ENCODE measurements at regions not wholly inside any gene's neighbourhood (a gene's known extent, or its start where the extent isn't known, plus 50 kb on each side); places are given as distances from the start of the nearest gene placed in this dataset.
A peak's percentile ranks its signal among the peaks of the same experiment; 100 is the strongest.
"Not testable (repeated sequence)": the region's sequence is repeated elsewhere in the genome, so short reads cannot be mapped to it uniquely, and the experiment has no call there.

GRCh38 chr1:178020968-178021640 is 51.2 kb upstream of the SEC16B start:
- DNase-seq, result no peak

DNA sequence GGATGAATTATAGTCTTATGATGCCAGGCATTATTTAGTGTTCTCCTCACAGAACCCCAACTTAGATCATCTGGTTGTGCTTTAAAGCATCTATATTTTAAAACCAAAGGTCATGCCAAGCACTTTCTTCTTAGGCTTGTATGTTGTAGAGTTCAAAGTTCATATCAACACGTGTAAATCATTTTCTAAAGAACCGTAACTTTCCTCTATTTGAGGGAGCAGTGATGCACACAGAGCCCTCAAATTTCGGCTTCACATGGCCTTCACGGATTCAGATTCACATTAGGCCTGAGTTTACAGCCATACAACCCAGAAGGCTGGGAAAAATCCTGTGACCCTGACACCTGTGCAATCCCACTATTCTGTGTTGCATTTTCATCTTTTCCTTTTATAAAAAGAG is 52.1 kb upstream of the SEC16B start:
- no peak for DNase-seq

DNA sequence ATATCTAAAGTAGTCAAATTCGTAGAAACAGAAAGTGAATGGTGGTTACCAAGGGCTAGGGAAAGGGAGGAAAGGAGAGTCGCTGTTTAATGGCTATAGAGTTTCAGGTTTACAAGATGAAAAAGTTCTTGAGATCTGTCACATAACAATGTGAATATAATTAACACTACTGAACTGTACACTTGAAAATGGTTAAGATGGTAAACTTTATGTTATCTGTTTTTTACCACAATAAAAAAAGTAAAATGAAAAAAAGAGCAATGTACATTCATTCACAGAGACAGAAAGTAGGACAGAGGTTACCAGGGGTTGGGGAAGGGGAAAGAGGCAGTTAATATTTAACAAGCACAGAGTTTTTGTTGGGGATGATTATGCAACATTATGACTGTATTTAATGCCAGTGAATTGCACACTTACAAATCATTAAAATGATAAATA is 53.3 kb upstream of the SEC16B start:
- DNase-seq, result no peak

- DNase-seq, result no peak
Observed at GRCh38 chr1:178024504-178024903, 54.6 kb upstream of the SEC16B start.

DNA sequence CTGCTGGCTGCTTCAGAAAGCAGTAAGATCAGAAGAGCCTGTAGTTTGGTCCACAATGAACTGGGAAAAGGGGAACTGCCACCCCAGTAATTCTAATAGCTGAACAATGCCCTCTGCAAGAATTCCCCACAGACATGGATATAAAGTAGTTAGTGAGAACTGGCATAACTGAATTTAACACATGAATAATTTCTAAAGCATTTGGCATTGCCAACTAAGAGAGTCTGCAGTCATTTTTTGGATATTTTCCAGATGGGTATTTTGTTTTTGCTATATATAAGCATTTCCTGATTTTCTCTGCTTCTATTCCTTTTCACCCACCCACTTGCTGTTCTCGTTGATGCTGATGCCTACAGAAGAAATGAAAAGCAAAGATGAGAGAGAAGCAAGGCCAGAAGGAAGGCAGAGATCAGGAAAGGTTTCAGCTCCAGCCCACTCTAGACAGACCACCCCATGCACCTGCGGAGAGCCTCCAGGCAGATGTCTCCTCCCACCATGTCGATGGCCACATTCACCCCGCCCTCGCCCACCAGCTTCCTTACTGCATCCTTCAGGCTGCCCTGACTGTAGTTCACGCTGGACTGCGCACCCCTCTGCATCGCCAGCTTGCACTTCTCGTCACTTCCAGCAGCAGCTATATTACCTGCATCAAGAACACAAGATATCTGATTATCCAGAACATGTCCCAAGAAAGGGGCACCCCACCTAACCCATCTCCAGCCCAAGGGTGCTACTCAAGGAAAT is 55.9 kb upstream of the SEC16B start:
- no peak for DNase-seq

DNA sequence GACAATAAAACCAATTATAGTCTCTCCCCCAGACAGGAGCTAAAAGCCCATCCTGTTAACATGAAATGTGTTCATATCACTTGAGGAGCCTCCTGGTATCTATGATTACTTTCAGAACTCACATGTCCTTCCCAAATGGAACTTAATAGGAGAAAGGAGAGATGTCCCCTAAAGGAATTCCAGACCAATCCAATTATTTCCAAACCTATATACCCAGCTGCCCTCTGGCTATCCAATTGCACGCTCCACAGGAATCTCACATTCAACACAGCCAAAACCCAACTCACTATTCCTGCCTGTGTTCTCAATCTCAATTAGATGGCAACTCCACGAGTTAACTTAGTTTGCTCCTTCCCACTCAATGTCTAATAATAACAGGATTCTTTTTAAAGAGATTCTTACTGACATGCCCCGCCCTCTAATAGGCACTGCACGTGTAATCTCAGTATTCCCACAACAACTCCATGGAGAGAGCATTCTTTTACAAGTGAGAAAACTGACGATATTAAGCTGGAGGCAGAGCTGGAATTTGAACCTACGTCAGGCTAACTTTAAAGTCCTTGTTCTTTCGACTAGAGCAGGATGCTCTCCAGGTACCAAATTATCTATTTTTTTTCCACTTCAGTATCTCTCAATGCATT is 59.1 kb upstream of the SEC16B start:
- no peak for DNase-seq

DNA sequence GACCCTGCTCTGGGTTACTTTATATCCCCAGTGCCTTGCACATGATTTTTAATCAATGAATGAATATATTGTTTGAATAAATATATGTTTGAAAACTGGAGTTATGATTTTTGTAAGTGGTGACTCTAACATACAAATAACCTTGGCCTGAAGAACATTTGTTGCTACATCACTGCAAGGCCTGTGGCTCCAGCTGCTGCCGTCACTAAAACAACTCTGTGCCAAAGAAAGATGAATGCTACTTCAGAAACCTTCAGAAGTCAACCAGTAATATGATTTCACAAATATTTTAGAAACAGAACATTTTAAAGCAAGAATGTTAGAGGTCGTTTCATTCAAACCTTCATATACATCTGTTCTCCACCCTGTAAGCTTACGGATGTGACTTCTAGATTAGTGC is 60.6 kb upstream of the SEC16B start:
- no peak for DNase-seq

GRCh38 chr1:178031856-178032320 is 62.0 kb upstream of the RASAL2 start:
- peak; percentile 31 to 52 for DNase-seq

GRCh38 chr1:178033019-178033418 is 60.9 kb upstream of the RASAL2 start:
- DNase-seq, result no peak

DNA sequence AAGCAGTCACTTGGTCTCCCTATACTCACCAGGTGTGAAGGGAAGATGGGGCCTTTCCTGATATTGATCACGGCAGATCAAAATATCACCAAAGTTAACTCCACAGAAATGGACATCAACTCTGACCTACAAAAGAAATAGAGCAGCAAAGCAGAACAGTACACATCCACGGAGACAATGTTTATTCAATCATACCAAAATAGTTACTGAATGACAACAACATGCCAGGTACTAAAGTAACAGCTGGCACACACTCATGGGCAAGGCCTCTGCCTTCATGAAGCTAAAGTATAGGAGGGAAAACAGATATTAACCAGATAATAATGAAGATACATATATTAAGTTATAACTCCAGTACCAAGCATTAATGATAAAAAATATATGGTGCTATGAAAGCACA is 59.2 kb upstream of the RASAL2 start:
- no peak for DNase-seq

- no peak for DNase-seq
Observed at GRCh38 chr1:178036090-178036489, 57.8 kb upstream of the RASAL2 start.

DNA sequence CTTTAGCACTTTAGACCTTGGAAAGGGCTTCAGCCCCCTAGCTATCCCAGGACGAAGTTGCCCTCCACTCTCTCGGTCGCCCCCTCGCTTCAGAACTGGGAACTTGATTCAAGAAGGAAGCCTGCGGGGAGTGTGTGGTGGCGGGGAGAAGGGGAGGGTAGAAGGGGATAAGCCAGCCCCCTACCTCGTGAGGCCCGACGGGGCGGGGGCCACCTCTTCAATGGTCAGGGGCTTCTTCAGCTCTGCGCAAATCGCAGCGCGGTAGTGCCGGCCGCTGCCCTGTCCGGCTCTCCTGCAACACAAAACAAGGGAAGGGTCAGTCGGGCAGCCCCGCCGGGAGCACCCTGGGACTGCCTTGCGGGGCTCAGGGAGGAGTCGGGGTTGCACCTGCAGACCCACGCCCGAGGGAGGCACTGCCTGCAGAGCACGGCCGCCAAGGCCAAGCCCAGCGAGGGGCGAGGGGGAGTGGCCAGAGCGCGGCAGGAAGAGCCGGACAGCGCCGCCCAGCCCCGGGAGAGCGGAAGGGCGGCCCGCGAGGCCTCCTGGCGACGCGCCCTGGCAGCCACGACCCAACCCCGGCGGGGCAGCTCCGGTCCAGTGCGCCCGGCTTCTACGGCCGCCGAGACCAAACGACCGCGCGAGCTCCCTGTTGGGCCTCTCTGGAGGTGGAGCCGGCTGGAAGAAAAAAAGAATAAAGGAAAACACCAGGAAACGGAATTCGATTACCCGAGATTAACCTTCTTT is 56.2 kb upstream of the RASAL2 start:
- DNase-seq, result no peak

DNA sequence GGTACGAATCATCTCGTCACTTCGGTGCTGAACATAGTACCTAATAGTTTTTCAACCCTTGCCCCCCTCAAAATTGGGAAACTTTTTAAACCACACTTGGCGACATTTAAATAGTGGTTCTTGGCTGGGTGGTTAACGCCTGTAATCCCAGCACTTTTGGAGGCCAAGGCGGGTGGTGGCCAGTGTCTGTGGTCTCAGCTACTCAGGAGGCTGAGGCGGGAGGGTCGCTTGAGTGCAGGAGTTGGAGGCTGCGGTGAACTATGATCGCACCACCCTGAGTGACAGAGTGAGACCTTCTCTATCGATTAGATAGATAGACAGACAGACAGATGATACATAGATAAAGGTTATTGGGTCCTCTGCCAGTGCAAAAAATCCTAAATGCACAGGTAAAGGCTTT is 55.5 kb upstream of the RASAL2 start:
- no peak for DNase-seq

- DNase-seq, result no peak
Observed at GRCh38 chr1:178039891-178040290, 54.0 kb upstream of the RASAL2 start.

DNA sequence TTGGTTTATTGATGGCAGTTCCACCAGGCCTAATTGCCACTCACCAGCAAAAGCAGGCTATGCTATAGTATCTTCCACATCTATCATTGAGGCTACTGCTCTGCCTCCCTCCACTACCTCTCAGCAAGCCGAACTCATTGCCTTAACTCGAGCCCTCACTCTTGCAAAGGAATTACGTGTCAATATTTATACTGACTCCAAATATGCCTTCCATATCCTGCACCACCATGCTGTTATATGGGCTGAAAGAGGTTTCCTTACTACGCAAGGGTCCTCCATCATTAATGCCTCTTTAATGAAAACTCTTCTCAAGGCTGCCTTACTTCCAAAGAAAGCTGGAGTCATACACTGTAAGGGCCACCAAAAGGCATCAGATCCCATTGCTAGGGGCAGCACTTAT is 50.0 kb upstream of the RASAL2 start:
- DNase-seq, result not testable (repeated sequence)

All from NCI-H1930 (cell line).